GM23338 (cell line): ENCODE measurements at regions not wholly inside any gene's neighbourhood (a gene's known extent, or its start where the extent isn't known, plus 50 kb on each side); places are given as distances from the start of the nearest gene placed in this dataset.

ENCODE experiments used
- ATAC-seq: fragments of 200-7000 bp; cut with Tn5 transposase; 3 replicates; pipeline ENCODE4 v1.9.1; 2020
- DNase-seq: peaks from one replicate; pipeline ENCODE4 v3.0.0-alpha.2; 2015; ENCODE audit warnings: low spot score
- H2AFZ ChIP-seq: fragments of 200-600 bp; sonication (generic); 2 replicates; pipeline ENCODE4 v1.8.0; 2016; ENCODE audit warnings: antibody characterized with exemption, mild to moderate bottlenecking, moderate library complexity
- H3F3A ChIP-seq: fragments of 200-600 bp; sonication (generic); replicated peaks from 2 replicates; pipeline ENCODE4 v1.8.0; 2017; ENCODE audit warnings: antibody characterized with exemption, mixed run types, low read depth
- H3K27ac ChIP-seq: fragments of 200-600 bp; sonication (generic); 2 replicates; pipeline ENCODE4 v1.6.1; 2016; ENCODE audit warnings: low read depth
- H3K27me3 ChIP-seq: fragments of 200-600 bp; sonication (generic); 2 replicates; pipeline ENCODE4 v1.8.0; 2016; ENCODE audit warnings: mild to moderate bottlenecking, mixed run types, moderate library complexity; ENCODE audit not compliant: insufficient read depth
- H3K36me3 ChIP-seq: fragments of 200-600 bp; sonication (generic); 2 replicates; pipeline ENCODE4 v1.8.0; 2016; ENCODE audit warnings: mild to moderate bottlenecking; ENCODE audit not compliant: insufficient read depth
- H3K4me1 ChIP-seq: fragments of 200-600 bp; sonication (generic); 2 replicates; pipeline ENCODE4 v1.8.0; 2016; ENCODE audit warnings: mild to moderate bottlenecking, moderate library complexity; ENCODE audit not compliant: insufficient read depth
- H3K4me2 ChIP-seq: fragments of 200-600 bp; sonication (generic); 2 replicates; pipeline ENCODE4 v1.7.1; 2017; ENCODE audit warnings: mixed run types
- H3K4me3 ChIP-seq: fragments of 200-600 bp; sonication (generic); 2 replicates; pipeline ENCODE4 v1.6.1; 2016; ENCODE audit warnings: mixed run types
- H3K79me2 ChIP-seq: fragments of 200-600 bp; sonication (generic); replicated peaks from 2 replicates; pipeline ENCODE4 v1.8.0; 2017; ENCODE audit warnings: mild to moderate bottlenecking; ENCODE audit not compliant: insufficient read depth
- H3K9me2 ChIP-seq: fragments of 200-600 bp; sonication (generic); 2 replicates; pipeline ENCODE4 v1.8.0; 2017; ENCODE audit not compliant: insufficient read depth
- H4K20me1 ChIP-seq: fragments of 200-600 bp; sonication (generic); replicated peaks from 2 replicates; pipeline ENCODE4 v1.8.0; 2017; ENCODE audit warnings: mild to moderate bottlenecking; ENCODE audit not compliant: insufficient read depth
- H3K27ac Mint-ChIP-seq: 2 replicates; pipeline ENCODE4 v1.8.0; 2020; ENCODE audit warnings: inconsistent platforms, mild to moderate bottlenecking, moderate library complexity, mixed read lengths
- H3K27me3 Mint-ChIP-seq: 3 replicates; pipeline ENCODE4 v1.8.0; 2022; ENCODE audit warnings: low read depth, mild to moderate bottlenecking, moderate library complexity, mixed read lengths, inconsistent platforms; ENCODE audit not compliant: insufficient read depth, poor library complexity
- H3K36me3 Mint-ChIP-seq: 3 replicates; pipeline ENCODE4 v1.8.0; 2021; ENCODE audit warnings: low read depth, mild to moderate bottlenecking, inconsistent platforms, moderate library complexity, mixed read lengths
- H3K4me1 Mint-ChIP-seq: 3 replicates; pipeline ENCODE4 v1.8.0; 2020; ENCODE audit warnings: mild to moderate bottlenecking, inconsistent platforms, mixed read lengths
- H3K4me3 Mint-ChIP-seq: 3 replicates; pipeline ENCODE4 v1.8.0; 2021; ENCODE audit warnings: moderate library complexity, mild to moderate bottlenecking, inconsistent platforms, mixed read lengths
- H3K9me3 Mint-ChIP-seq: 3 replicates; pipeline ENCODE4 v1.8.0; 2020; ENCODE audit warnings: moderate library complexity, mild to moderate bottlenecking, inconsistent platforms, mixed read lengths
- CREB1 ChIP-seq: fragments of 250-450 bp; sonication (Bioruptor Pico); IDR thresholded peaks from 2 replicates; pipeline ENCODE4 v1.5.0; 2020; ENCODE audit warnings: low read depth, mild to moderate bottlenecking, moderate library complexity
- EZH2 ChIP-seq: fragments of 200-600 bp; sonication (generic); IDR thresholded peaks from one replicate; pipeline ENCODE4 v1.8.0; 2017; ENCODE audit warnings: antibody characterized with exemption, mild to moderate bottlenecking, low read depth; ENCODE audit not compliant: unreplicated experiment
- EZH2phosphoT487 ChIP-seq: fragments of 200-600 bp; sonication (generic); IDR thresholded peaks from one replicate; pipeline ENCODE4 v1.8.1; 2018; ENCODE audit warnings: antibody characterized with exemption; ENCODE audit not compliant: unreplicated experiment
- JUNB ChIP-seq: IDR thresholded peaks from one replicate; pipeline ENCODE4 v1.6.1; 2016; ENCODE audit warnings: antibody characterized with exemption; ENCODE audit not compliant: unreplicated experiment
- POLR2AphosphoS5 ChIP-seq: IDR thresholded peaks from 2 replicates; pipeline ENCODE4 v1.6.1; 2016; ENCODE audit warnings: antibody characterized with exemption, low read depth
- ZNF114 ChIP-seq: fragments of 250-450 bp; sonication (Bioruptor Pico); IDR thresholded peaks from 2 replicates; pipeline ENCODE4 v1.5.0; 2020; ENCODE audit warnings: mild to moderate bottlenecking, moderate library complexity
- ZNF331 ChIP-seq: fragments of 250-450 bp; sonication (Bioruptor Pico); IDR thresholded peaks from 2 replicates; pipeline ENCODE4 v1.5.0; 2020; ENCODE audit warnings: low read depth, mild to moderate bottlenecking, moderate library complexity
- TF ChIP-seq, protein P1 (sequence below): fragments of 250-450 bp; sonication (Bioruptor Pico); IDR thresholded peaks from 2 replicates; pipeline ENCODE4 v1.5.0; 2020; ENCODE audit warnings: mild to moderate bottlenecking, moderate library complexity

DNA sequence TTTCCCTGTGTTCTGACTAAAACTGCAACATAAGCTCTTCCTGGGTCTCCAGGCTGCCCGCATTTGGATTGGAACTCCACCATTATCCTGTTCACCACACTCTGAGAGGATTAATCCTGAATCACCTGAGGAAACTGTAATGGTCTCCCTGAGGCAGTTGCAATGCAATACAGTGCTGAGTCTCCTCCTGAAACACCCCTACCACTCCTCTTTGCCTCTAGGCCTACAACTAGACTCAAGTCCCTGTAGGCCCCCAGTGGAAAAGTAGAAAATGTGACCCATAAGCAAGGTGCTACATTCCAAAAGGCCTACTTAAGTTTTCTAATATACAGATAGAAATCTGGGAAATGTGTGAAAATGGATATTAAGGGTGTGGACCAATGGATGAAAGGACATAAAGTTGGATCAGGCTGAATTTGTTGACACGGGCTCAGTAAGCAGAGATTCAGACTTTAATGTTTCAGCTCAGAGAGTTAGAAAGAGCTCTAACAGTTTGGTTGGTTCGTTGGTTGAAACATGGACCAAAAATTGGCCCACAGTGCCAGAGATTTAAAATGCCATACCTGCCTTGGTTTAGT is 222.3 kb upstream of the ZC3H15 start (continued):
- TF ChIP-seq, protein P1, sequence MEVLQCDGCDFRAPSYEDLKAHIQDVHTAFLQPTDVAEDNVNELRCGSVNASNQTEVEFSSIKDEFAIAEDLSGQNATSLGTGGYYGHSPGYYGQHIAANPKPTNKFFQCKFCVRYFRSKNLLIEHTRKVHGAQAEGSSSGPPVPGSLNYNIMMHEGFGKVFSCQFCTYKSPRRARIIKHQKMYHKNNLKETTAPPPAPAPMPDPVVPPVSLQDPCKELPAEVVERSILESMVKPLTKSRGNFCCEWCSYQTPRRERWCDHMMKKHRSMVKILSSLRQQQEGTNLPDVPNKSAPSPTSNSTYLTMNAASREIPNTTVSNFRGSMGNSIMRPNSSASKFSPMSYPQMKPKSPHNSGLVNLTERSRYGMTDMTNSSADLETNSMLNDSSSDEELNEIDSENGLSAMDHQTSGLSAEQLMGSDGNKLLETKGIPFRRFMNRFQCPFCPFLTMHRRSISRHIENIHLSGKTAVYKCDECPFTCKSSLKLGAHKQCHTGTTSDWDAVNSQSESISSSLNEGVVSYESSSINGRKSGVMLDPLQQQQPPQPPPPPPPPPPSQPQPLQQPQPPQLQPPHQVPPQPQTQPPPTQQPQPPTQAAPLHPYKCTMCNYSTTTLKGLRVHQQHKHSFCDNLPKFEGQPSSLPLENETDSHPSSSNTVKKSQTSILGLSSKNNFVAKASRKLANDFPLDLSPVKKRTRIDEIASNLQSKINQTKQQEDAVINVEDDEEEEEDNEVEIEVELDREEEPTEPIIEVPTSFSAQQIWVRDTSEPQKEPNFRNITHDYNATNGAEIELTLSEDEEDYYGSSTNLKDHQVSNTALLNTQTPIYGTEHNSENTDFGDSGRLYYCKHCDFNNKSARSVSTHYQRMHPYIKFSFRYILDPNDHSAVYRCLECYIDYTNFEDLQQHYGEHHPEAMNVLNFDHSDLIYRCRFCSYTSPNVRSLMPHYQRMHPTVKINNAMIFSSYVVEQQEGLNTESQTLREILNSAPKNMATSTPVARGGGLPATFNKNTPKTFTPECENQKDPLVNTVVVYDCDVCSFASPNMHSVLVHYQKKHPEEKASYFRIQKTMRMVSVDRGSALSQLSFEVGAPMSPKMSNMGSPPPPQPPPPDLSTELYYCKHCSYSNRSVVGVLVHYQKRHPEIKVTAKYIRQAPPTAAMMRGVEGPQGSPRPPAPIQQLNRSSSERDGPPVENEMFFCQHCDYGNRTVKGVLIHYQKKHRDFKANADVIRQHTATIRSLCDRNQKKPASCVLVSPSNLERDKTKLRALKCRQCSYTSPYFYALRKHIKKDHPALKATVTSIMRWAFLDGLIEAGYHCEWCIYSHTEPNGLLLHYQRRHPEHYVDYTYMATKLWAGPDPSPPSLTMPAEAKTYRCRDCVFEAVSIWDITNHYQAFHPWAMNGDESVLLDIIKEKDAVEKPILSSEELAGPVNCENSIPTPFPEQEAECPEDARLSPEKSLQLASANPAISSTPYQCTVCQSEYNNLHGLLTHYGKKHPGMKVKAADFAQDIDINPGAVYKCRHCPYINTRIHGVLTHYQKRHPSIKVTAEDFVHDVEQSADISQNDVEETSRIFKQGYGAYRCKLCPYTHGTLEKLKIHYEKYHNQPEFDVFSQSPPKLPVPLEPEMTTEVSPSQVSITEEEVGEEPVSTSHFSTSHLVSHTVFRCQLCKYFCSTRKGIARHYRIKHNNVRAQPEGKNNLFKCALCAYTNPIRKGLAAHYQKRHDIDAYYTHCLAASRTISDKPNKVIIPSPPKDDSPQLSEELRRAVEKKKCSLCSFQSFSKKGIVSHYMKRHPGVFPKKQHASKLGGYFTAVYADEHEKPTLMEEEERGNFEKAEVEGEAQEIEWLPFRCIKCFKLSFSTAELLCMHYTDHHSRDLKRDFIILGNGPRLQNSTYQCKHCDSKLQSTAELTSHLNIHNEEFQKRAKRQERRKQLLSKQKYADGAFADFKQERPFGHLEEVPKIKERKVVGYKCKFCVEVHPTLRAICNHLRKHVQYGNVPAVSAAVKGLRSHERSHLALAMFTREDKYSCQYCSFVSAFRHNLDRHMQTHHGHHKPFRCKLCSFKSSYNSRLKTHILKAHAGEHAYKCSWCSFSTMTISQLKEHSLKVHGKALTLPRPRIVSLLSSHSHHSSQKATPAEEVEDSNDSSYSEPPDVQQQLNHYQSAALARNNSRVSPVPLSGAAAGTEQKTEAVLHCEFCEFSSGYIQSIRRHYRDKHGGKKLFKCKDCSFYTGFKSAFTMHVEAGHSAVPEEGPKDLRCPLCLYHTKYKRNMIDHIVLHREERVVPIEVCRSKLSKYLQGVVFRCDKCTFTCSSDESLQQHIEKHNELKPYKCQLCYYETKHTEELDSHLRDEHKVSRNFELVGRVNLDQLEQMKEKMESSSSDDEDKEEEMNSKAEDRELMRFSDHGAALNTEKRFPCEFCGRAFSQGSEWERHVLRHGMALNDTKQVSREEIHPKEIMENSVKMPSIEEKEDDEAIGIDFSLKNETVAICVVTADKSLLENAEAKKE, result no peak
- TF ChIP-seq ZNF114 (CRISPR knock-in tag) (no peak), CREB1 (CRISPR knock-in tag) (no peak), EZH2 (no peak)

DNA sequence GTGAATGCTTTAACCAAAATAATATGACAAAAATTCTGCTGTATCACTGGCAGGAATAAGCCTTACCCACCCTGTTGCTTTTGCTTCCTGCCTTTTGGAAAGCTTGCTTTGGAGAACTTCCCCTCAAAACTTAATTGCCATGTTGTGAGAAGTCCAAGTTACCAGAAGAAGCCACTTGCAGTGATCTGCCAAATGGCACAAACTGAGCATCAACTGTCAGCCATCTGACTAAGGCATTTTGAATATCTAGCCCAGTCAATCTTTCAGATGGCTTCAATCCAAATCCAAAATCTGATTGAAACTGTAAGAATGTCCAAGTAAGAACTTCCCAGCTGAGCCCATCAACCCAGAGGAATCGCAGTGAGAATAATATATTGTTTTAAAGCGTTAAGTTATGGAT is 216.5 kb upstream of the ZC3H15 start:
- H4K20me1 ChIP-seq, result no peaks in the 10 kb centered on the region
- no peaks in the 10 kb centered on the region for H3F3A ChIP-seq
- no peak overlapping the region for H3K4me2 ChIP-seq
- no peaks in the 10 kb centered on the region for H3K4me1 ChIP-seq
- no peaks in the 10 kb centered on the region for H3K79me2 ChIP-seq
- H3K27me3 ChIP-seq, result no peaks in the 10 kb centered on the region
- no peaks in the 10 kb centered on the region; the same call in none of the 2 replicates for H3K9me2 ChIP-seq
- no peaks in the 10 kb centered on the region for H3K36me3 ChIP-seq
- no peak for ATAC-seq
- DNase-seq, result no peak
- peaks cover 17% of the 10 kb centered on the region; the same call in 2 of the 3 replicates for H3K36me3 Mint-ChIP-seq
- H3K27ac Mint-ChIP-seq, result peak overlapping the region; percentile 65
- H3K4me3 Mint-ChIP-seq, result no peak overlapping the region
- H3K27ac ChIP-seq, result no peak overlapping the region
- H2AFZ ChIP-seq, result no peak overlapping the region
- H3K9me3 Mint-ChIP-seq, result peaks cover 21% of the 10 kb centered on the region
- peaks cover 3% of the 10 kb centered on the region for H3K27me3 Mint-ChIP-seq
- H3K4me3 ChIP-seq, result no peak overlapping the region
- H3K4me1 Mint-ChIP-seq, result no peaks in the 10 kb centered on the region
- TF ChIP-seq CREB1 (CRISPR knock-in tag) (no peak), ZNF331 (CRISPR knock-in tag) (no peak), JUNB (no peak), POLR2AphosphoS5 (no peak), EZH2phosphoT487 (no peak)
- TF ChIP-seq, protein P1, result no peak
